Neural cell (in vitro differentiated cells): ENCODE measurements at regions not wholly inside any gene's neighbourhood (a gene's known extent, or its start where the extent isn't known, plus 50 kb on each side); places are given as distances from the start of the nearest gene placed in this dataset.

Source experiments
- EP300 ChIP-seq: fragments of 450-650 bp; conservative IDR thresholded peaks from 2 replicates; pipeline ENCODE4 v1.6.1; 2014; ENCODE audit warnings: antibody characterized with exemption, mild to moderate bottlenecking, moderate library complexity; ENCODE audit not compliant: poor library complexity, severe bottlenecking
- EZH2 ChIP-seq: fragments of 200-600, 300-800 bp; shearing (Covaris generic), sonication (generic); IDR thresholded peaks from 2 replicates; pipeline ENCODE4 v1.6.1; 2014; ENCODE audit warnings: antibody characterized with exemption, low read length, borderline replicate concordance, mild to moderate bottlenecking; ENCODE audit not compliant: insufficient read depth, poor library complexity, severe bottlenecking
- POLR2AphosphoS5 ChIP-seq: IDR thresholded peaks from 2 replicates; pipeline ENCODE4 v1.6.1; 2012
- RAD21 ChIP-seq: fragments of 450-650 bp; conservative IDR thresholded peaks from 2 replicates; pipeline ENCODE4 v1.6.1; 2014; ENCODE audit warnings: antibody characterized with exemption, mild to moderate bottlenecking, moderate library complexity
- TAF1 ChIP-seq: IDR thresholded peaks from 2 replicates; pipeline ENCODE4 v1.6.1; 2012; ENCODE audit warnings: low read depth
- TF ChIP-seq, protein P1 (sequence below): fragments of 450-650 bp; IDR thresholded peaks from 2 replicates; pipeline ENCODE4 v1.5.1; 2014; ENCODE audit warnings: antibody characterized with exemption, mild to moderate bottlenecking, moderate library complexity; ENCODE audit not compliant: poor library complexity, severe bottlenecking

DNA sequence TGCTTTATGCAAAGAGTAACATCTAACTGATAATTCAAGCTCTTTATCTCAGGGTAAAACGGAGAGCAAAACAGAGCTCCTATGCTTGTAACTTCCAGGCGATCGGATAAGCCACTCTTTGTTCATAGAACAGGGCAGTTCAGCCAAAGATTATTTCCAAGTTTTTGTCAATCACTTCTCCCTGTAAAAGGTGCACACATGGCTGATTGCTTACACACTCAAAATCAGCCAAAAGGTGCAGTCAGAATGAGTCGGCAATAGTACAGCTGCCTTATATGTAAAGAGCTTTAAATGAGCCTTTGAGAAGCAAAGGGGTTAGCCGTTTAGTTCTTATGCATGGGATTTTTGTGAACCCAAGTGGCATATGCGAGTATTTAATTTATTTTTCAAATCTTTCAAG lies 449.6 kb upstream of the POU3F2 start:
- TF ChIP-seq, protein P1, sequence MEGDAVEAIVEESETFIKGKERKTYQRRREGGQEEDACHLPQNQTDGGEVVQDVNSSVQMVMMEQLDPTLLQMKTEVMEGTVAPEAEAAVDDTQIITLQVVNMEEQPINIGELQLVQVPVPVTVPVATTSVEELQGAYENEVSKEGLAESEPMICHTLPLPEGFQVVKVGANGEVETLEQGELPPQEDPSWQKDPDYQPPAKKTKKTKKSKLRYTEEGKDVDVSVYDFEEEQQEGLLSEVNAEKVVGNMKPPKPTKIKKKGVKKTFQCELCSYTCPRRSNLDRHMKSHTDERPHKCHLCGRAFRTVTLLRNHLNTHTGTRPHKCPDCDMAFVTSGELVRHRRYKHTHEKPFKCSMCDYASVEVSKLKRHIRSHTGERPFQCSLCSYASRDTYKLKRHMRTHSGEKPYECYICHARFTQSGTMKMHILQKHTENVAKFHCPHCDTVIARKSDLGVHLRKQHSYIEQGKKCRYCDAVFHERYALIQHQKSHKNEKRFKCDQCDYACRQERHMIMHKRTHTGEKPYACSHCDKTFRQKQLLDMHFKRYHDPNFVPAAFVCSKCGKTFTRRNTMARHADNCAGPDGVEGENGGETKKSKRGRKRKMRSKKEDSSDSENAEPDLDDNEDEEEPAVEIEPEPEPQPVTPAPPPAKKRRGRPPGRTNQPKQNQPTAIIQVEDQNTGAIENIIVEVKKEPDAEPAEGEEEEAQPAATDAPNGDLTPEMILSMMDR: no peak
- TF ChIP-seq RAD21: no peak
- no peak for TF ChIP-seq EZH2
- no peak for TF ChIP-seq EP300
- TF ChIP-seq TAF1: no peak
- TF ChIP-seq POLR2AphosphoS5: no peak
